ENCODE measurements at regions not wholly inside any gene's neighbourhood (a gene's known extent, or its start where the extent isn't known, plus 50 kb on each side); places are given as distances from the start of the nearest gene placed in this dataset.

DNA sequence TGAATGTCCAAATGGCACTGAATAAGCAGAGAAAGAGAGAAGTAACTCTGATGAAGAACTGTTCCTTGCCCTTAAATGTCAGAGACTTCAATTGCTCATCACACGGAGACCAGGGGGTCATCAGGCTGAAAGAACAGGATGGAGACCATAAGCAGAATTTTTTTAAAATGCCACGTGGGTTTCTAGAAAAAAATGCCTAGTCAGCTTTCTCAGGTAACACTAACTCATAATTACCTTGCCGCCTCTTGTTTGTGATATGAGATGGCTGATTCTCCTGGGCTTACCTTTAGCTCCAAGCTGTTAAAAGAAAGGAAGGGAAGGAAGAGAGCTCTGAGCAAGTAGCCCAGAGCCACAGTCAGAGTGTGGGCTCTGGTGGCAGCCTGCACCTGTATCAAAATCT is 372.0 kb downstream of the GPAM start:
- BruUV-seq (replicated peaks): no TSS peak
- CTCF ChIA-PET: no interaction called here
- H3K9ac ChIP-seq (replicated peaks; ENCODE audit: extremely low read depth, insufficient read depth, low read length): no peak overlapping the region
- POLR2A ChIA-PET: no interaction called here
- no peaks in the 10 kb centered on the region for H3K36me3 ChIP-seq (ENCODE audit: control insufficient read depth in 2 of 2, extremely low read depth in 1 of 2, insufficient read depth in 2 of 2, low read length in 2 of 2)
- no peaks in the 10 kb centered on the region for H4K20me1 ChIP-seq (replicated peaks; ENCODE audit: control insufficient read depth, extremely low read depth, insufficient read depth, low read length)
- H3K4me3 ChIP-seq (replicated peaks in 1 of 3; ENCODE audit: insufficient read depth in 1 of 3, low read depth in 1 of 3, low read length in 3 of 3): no peak overlapping the region
- no peaks in the 10 kb centered on the region for H3K4me1 ChIP-seq (ENCODE audit: control insufficient read depth, extremely low read depth, insufficient read depth, low read length)
- peaks cover 2% of the 10 kb centered on the region for H3K9me3 ChIP-seq (replicated peaks; ENCODE audit: control insufficient read depth, insufficient read depth, low read length)
- H3K79me2 ChIP-seq (ENCODE audit: control insufficient read depth, insufficient read depth, low read length): no peaks in the 10 kb centered on the region
- H3K27me3 ChIP-seq (ENCODE audit: control insufficient read depth in 2 of 2, insufficient read depth in 2 of 2, low read length in 2 of 2): no peaks in the 10 kb centered on the region
- H3K4me2 ChIP-seq (ENCODE audit: insufficient read depth, low read length): no peak overlapping the region
- H3K27ac ChIP-seq (ENCODE audit: insufficient read depth, low read depth, low read length): no peak overlapping the region
- H3K9me1 ChIP-seq (replicated peaks; ENCODE audit: control insufficient read depth, extremely low read depth, insufficient read depth, low read length): no peaks in the 10 kb centered on the region
- TF ChIP-seq GATA2 (IDR thresholded peaks at IDR 0.05; ENCODE audit: insufficient read depth, insufficient read length, low read depth, low read length): no peak
- TF ChIP-seq, protein P1, sequence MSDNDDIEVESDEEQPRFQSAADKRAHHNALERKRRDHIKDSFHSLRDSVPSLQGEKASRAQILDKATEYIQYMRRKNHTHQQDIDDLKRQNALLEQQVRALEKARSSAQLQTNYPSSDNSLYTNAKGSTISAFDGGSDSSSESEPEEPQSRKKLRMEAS (IDR thresholded peaks at IDR 0.05; ENCODE audit: insufficient read depth, insufficient read length): no peak
- TF ChIP-seq, protein P2, sequence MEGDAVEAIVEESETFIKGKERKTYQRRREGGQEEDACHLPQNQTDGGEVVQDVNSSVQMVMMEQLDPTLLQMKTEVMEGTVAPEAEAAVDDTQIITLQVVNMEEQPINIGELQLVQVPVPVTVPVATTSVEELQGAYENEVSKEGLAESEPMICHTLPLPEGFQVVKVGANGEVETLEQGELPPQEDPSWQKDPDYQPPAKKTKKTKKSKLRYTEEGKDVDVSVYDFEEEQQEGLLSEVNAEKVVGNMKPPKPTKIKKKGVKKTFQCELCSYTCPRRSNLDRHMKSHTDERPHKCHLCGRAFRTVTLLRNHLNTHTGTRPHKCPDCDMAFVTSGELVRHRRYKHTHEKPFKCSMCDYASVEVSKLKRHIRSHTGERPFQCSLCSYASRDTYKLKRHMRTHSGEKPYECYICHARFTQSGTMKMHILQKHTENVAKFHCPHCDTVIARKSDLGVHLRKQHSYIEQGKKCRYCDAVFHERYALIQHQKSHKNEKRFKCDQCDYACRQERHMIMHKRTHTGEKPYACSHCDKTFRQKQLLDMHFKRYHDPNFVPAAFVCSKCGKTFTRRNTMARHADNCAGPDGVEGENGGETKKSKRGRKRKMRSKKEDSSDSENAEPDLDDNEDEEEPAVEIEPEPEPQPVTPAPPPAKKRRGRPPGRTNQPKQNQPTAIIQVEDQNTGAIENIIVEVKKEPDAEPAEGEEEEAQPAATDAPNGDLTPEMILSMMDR (IDR thresholded peaks at IDR 0.05; ENCODE audit: extremely low read depth in 1 of 2, insufficient read depth in 1 of 2, low read depth in 1 of 2, low read length in 2 of 2): no peak
- no peak for TF ChIP-seq FOS (IDR thresholded peaks at IDR 0.05; ENCODE audit: borderline replicate concordance, insufficient read depth, low read length)
- no peak for TF ChIP-seq MYC (IDR thresholded peaks at IDR 0.05; ENCODE audit: low read depth, low read length)
- no peak for TF ChIP-seq POLR2AphosphoS5 (IDR thresholded peaks at IDR 0.05; ENCODE audit: insufficient read depth, low read depth, low read length)
- dilution Hi-C loops (cut with MboI; ENCODE audit: extremely low pct_ligation_motif_present, low sequenced_read_pairs) (no loop called here), intact Hi-C loops (cut with micrococcal nuclease) (no loop called here)
- FAIRE-seq (no peak), DNase-seq (ENCODE audit: low read depth, low spot score) (no peak)
- H2AFZ ChIP-seq (ENCODE audit: low read depth, low read length): no peak overlapping the region

- TF ChIP-seq JUN (IDR thresholded peaks at IDR 0.05; ENCODE audit: borderline replicate concordance, insufficient read depth, insufficient read length, low read depth): no peak
- TF ChIP-seq POLR2AphosphoS5 (IDR thresholded peaks at IDR 0.05; ENCODE audit: insufficient read depth, low read depth, low read length): no peak
- TF ChIP-seq, protein P2 (IDR thresholded peaks at IDR 0.05; ENCODE audit: extremely low read depth in 1 of 2, insufficient read depth in 1 of 2, low read depth in 1 of 2, low read length in 2 of 2): no peak
- TF ChIP-seq EZH2 (IDR thresholded peaks at IDR 0.05; ENCODE audit: borderline replicate concordance, low read depth, low read length, severe bottlenecking): no peak
- TF ChIP-seq FOS (IDR thresholded peaks at IDR 0.05; ENCODE audit: borderline replicate concordance, insufficient read depth, low read length): no peak
- TF ChIP-seq POLR2A (IDR thresholded peaks at IDR 0.05; ENCODE audit: low read depth, low read length): no peak
- no peak for TF ChIP-seq GATA2 (IDR thresholded peaks at IDR 0.05; ENCODE audit: insufficient read depth, insufficient read length, low read depth, low read length)
- TF ChIP-seq, protein P1 (IDR thresholded peaks at IDR 0.05; ENCODE audit: insufficient read depth, insufficient read length): no peak
- no peak overlapping the region for H2AFZ ChIP-seq (ENCODE audit: low read depth, low read length)
- no peak for FAIRE-seq
- H3K27ac ChIP-seq (ENCODE audit: insufficient read depth, low read depth, low read length): no peak overlapping the region
- H3K4me2 ChIP-seq (ENCODE audit: insufficient read depth, low read length): no peak overlapping the region
- H3K9ac ChIP-seq (replicated peaks; ENCODE audit: extremely low read depth, insufficient read depth, low read length): no peak overlapping the region
- BruUV-seq (replicated peaks): no TSS peak
- H3K36me3 ChIP-seq (ENCODE audit: control insufficient read depth in 2 of 2, extremely low read depth in 1 of 2, insufficient read depth in 2 of 2, low read length in 2 of 2): no peaks in the 10 kb centered on the region
- H3K27me3 ChIP-seq (ENCODE audit: control insufficient read depth in 2 of 2, insufficient read depth in 2 of 2, low read length in 2 of 2): no peaks in the 10 kb centered on the region
- POLR2A ChIA-PET: no interaction called here
- no peak overlapping the region for H3K4me3 ChIP-seq (replicated peaks in 1 of 3; ENCODE audit: insufficient read depth in 1 of 3, low read depth in 1 of 3, low read length in 3 of 3)
- no peaks in the 10 kb centered on the region for H4K20me1 ChIP-seq (replicated peaks; ENCODE audit: control insufficient read depth, extremely low read depth, insufficient read depth, low read length)
- H3K9me3 ChIP-seq (replicated peaks; ENCODE audit: control insufficient read depth, insufficient read depth, low read length): peaks cover 4% of the 10 kb centered on the region
- intact Hi-C loops (cut with micrococcal nuclease): no loop called here
- no peak for DNase-seq (ENCODE audit: low read depth, low spot score)
- dilution Hi-C loops (cut with MboI; ENCODE audit: extremely low pct_ligation_motif_present, low sequenced_read_pairs): no loop called here
- no peaks in the 10 kb centered on the region for H3K79me2 ChIP-seq (ENCODE audit: control insufficient read depth, insufficient read depth, low read length)
- no peaks in the 10 kb centered on the region for H3K4me1 ChIP-seq (ENCODE audit: control insufficient read depth, extremely low read depth, insufficient read depth, low read length)
- CTCF ChIA-PET: no interaction called here
- H3K9me1 ChIP-seq (replicated peaks; ENCODE audit: control insufficient read depth, extremely low read depth, insufficient read depth, low read length): no peaks in the 10 kb centered on the region
These were observed 363.1 kb downstream of the GPAM start for GRCh38 chr10:111820471-111820870.

Measured in endothelial cell of umbilical vein (primary cell).